ENCODE measurements at regions not wholly inside any gene's neighbourhood (a gene's known extent, or its start where the extent isn't known, plus 50 kb on each side); places are given as distances from the start of the nearest gene placed in this dataset.

- H3K27me3 ChIP-seq (ENCODE audit: insufficient read depth, low read length, poor library complexity, severe bottlenecking), result no peaks in the 10 kb centered on the region
- H4K20me1 ChIP-seq (ENCODE audit: insufficient read depth, low read length, poor library complexity, severe bottlenecking), result no peaks in the 10 kb centered on the region
- H3K9ac ChIP-seq (ENCODE audit: low read depth, low read length, poor library complexity, severe bottlenecking), result no peak overlapping the region
- H3K9me3 ChIP-seq (ENCODE audit: insufficient read depth, low read depth, low read length), result no peaks in the 10 kb centered on the region
- H3K4me1 ChIP-seq (ENCODE audit: insufficient read depth, low read length, poor library complexity, severe bottlenecking), result no peaks in the 10 kb centered on the region
- H3F3A ChIP-seq (ENCODE audit: low read depth), result no peaks in the 10 kb centered on the region
- H2AFZ ChIP-seq (ENCODE audit: low read length), result no peak overlapping the region
- H3K79me2 ChIP-seq (ENCODE audit: insufficient read depth, low read length), result no peaks in the 10 kb centered on the region
- no peak overlapping the region for H3K4me3 ChIP-seq (ENCODE audit: low read length, poor library complexity, severe bottlenecking)
- H3K36me3 ChIP-seq (ENCODE audit: insufficient read depth, low read length), result no peaks in the 10 kb centered on the region
- H3K9me2 ChIP-seq (replicated peaks; ENCODE audit: low read depth, low read length), result no peaks in the 10 kb centered on the region
- TF ChIP-seq CTCF (conservative IDR thresholded peaks at IDR 0.05; ENCODE audit: low read length), result no peak
- no peak for TF ChIP-seq EZH2phosphoT487 (IDR thresholded peaks at IDR 0.05; ENCODE audit: borderline replicate concordance)
- H3K4me2 ChIP-seq (ENCODE audit: low read depth, low read length, poor library complexity, severe bottlenecking), result no peak overlapping the region
Observed at GRCh38 chr2:163281717-163282116, 443.1 kb upstream of the KCNH7 start.

GRCh38 chr2:163269374-163270021 lies 430.9 kb upstream of the KCNH7 start:
- no peak overlapping the region for H2AFZ ChIP-seq (ENCODE audit: low read length)

GRCh38 chr2:163266772-163267171 lies 428.2 kb upstream of the KCNH7 start:
- Histone ChIP-seq H3K9ac (ENCODE audit: low read depth, low read length, poor library complexity, severe bottlenecking) (no peak overlapping the region), H3K79me2 (ENCODE audit: insufficient read depth, low read length) (no peaks in the 10 kb centered on the region), H2AFZ (ENCODE audit: low read length) (no peak overlapping the region), H3K36me3 (ENCODE audit: insufficient read depth, low read length) (no peaks in the 10 kb centered on the region), H3F3A (ENCODE audit: low read depth) (no peaks in the 10 kb centered on the region), H4K20me1 (ENCODE audit: insufficient read depth, low read length, poor library complexity, severe bottlenecking) (no peaks in the 10 kb centered on the region), H3K4me1 (ENCODE audit: insufficient read depth, low read length, poor library complexity, severe bottlenecking) (no peaks in the 10 kb centered on the region), H3K4me2 (ENCODE audit: low read depth, low read length, poor library complexity, severe bottlenecking) (no peak overlapping the region), H3K9me3 (ENCODE audit: insufficient read depth, low read depth, low read length) (no peaks in the 10 kb centered on the region), H3K9me2 (replicated peaks; ENCODE audit: low read depth, low read length) (no peaks in the 10 kb centered on the region; the same call in 1 of the 2 replicates), H3K4me3 (ENCODE audit: low read length, poor library complexity, severe bottlenecking) (no peak overlapping the region), H3K27me3 (ENCODE audit: insufficient read depth, low read length, poor library complexity, severe bottlenecking) (no peaks in the 10 kb centered on the region)
- no peak for TF ChIP-seq CTCF (conservative IDR thresholded peaks at IDR 0.05; ENCODE audit: low read length)
- TF ChIP-seq EZH2phosphoT487 (IDR thresholded peaks at IDR 0.05; ENCODE audit: borderline replicate concordance), result no peak

More at GRCh38 chr2:163269374-163270021, 430.9 kb upstream of the KCNH7 start:
- H3K9me3 ChIP-seq (ENCODE audit: insufficient read depth, low read depth, low read length), result no peaks in the 10 kb centered on the region; the same call in 1 of the 2 replicates
- no peak overlapping the region for H3K4me3 ChIP-seq (ENCODE audit: low read length, poor library complexity, severe bottlenecking)
- no peaks in the 10 kb centered on the region for H3K27me3 ChIP-seq (ENCODE audit: insufficient read depth, low read length, poor library complexity, severe bottlenecking)
- H3K9ac ChIP-seq (ENCODE audit: low read depth, low read length, poor library complexity, severe bottlenecking), result no peak overlapping the region
- H3K9me2 ChIP-seq (replicated peaks; ENCODE audit: low read depth, low read length), result no peaks in the 10 kb centered on the region
- H3F3A ChIP-seq (ENCODE audit: low read depth), result no peaks in the 10 kb centered on the region
- no peaks in the 10 kb centered on the region for H3K36me3 ChIP-seq (ENCODE audit: insufficient read depth, low read length)
- H4K20me1 ChIP-seq (ENCODE audit: insufficient read depth, low read length, poor library complexity, severe bottlenecking), result no peaks in the 10 kb centered on the region
- no peak for TF ChIP-seq EZH2phosphoT487 (IDR thresholded peaks at IDR 0.05; ENCODE audit: borderline replicate concordance)
- TF ChIP-seq CTCF (conservative IDR thresholded peaks at IDR 0.05; ENCODE audit: low read length), result no peak
- no peaks in the 10 kb centered on the region for H3K4me1 ChIP-seq (ENCODE audit: insufficient read depth, low read length, poor library complexity, severe bottlenecking)
- no peaks in the 10 kb centered on the region for H3K79me2 ChIP-seq (ENCODE audit: insufficient read depth, low read length)
- H3K4me2 ChIP-seq (ENCODE audit: low read depth, low read length, poor library complexity, severe bottlenecking), result no peak overlapping the region
